ENCODE measurements at regions not wholly inside any gene's neighbourhood (a gene's known extent, or its start where the extent isn't known, plus 50 kb on each side); places are given as distances from the start of the nearest gene placed in this dataset.

- TF ChIP-seq CTCF (IDR thresholded peaks at IDR 0.05; ENCODE audit: poor library complexity) (no peak), EZH2 (IDR thresholded peaks at IDR 0.05; ENCODE audit: borderline replicate concordance) (no peak)
These were observed 684.5 kb upstream of the ARGLU1 start for GRCh38 chr13:107252428-107252827.

Measured in hepatocyte (in vitro differentiated cells).